Panc1 (cell line): ENCODE measurements at regions not wholly inside any gene's neighbourhood (a gene's known extent, or its start where the extent isn't known, plus 50 kb on each side); places are given as distances from the start of the nearest gene placed in this dataset.

ENCODE experiments used
- CTCF ChIP-seq: fragments of 450-650 bp; IDR thresholded peaks from 2 replicates; pipeline ENCODE4 v1.5.1; 2017; ENCODE audit warnings: mild to moderate bottlenecking
- POLR2AphosphoS5 ChIP-seq: IDR thresholded peaks from 2 replicates; pipeline ENCODE4 v1.6.1; 2012; ENCODE audit warnings: mild to moderate bottlenecking, low read depth, low read length, moderate library complexity
- SIN3A ChIP-seq: IDR thresholded peaks from 2 replicates; pipeline ENCODE4 v1.6.1; 2012; ENCODE audit warnings: low read depth, mild to moderate bottlenecking, low read length, moderate library complexity, borderline replicate concordance; ENCODE audit not compliant: insufficient read depth
- TF ChIP-seq, protein P1 (sequence below), 2 experiments: IDR thresholded peaks; 2 replicates each; pipeline ENCODE4 v1.6.1; 2011 to 2012; ENCODE audit warnings: low read depth in 2 of 2, control low read depth in 1 of 2, low read length in 1 of 2, mild to moderate bottlenecking in 1 of 2, moderate library complexity in 1 of 2; ENCODE audit not compliant: insufficient read depth in 1 of 2

DNA sequence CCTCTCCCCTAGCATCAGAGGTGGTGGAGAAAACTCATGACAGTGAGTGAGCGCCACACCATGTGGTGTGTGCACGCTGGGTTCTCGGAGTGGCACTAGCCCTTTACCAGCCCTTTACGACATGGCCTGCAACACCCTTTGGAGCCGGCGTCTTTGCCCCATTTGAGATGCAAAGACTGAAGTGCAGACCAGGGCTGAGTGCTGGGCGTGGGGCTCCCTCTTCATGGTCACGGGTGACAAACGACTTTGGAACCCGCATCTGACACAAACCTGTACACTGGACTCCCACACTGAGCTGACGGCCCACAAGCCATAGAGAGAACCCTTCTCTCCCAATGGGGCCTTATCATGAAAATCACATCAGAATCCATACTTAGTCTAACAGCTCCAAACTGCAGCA, 76.8 kb upstream of the ALDH1L1 start:
- TF ChIP-seq CTCF (no peak), SIN3A (no peak), POLR2AphosphoS5 (no peak)
- TF ChIP-seq, protein P1, sequence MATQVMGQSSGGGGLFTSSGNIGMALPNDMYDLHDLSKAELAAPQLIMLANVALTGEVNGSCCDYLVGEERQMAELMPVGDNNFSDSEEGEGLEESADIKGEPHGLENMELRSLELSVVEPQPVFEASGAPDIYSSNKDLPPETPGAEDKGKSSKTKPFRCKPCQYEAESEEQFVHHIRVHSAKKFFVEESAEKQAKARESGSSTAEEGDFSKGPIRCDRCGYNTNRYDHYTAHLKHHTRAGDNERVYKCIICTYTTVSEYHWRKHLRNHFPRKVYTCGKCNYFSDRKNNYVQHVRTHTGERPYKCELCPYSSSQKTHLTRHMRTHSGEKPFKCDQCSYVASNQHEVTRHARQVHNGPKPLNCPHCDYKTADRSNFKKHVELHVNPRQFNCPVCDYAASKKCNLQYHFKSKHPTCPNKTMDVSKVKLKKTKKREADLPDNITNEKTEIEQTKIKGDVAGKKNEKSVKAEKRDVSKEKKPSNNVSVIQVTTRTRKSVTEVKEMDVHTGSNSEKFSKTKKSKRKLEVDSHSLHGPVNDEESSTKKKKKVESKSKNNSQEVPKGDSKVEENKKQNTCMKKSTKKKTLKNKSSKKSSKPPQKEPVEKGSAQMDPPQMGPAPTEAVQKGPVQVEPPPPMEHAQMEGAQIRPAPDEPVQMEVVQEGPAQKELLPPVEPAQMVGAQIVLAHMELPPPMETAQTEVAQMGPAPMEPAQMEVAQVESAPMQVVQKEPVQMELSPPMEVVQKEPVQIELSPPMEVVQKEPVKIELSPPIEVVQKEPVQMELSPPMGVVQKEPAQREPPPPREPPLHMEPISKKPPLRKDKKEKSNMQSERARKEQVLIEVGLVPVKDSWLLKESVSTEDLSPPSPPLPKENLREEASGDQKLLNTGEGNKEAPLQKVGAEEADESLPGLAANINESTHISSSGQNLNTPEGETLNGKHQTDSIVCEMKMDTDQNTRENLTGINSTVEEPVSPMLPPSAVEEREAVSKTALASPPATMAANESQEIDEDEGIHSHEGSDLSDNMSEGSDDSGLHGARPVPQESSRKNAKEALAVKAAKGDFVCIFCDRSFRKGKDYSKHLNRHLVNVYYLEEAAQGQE (IDR thresholded peaks at IDR 0.05; ENCODE audit: insufficient read depth in 1 of 2, low read depth in 2 of 2, low read length in 1 of 2), result no peak
